ENCODE measurements at regions not wholly inside any gene's neighbourhood (a gene's known extent, or its start where the extent isn't known, plus 50 kb on each side); places are given as distances from the start of the nearest gene placed in this dataset.
"Not testable (repeated sequence)": the region's sequence is repeated elsewhere in the genome, so short reads cannot be mapped to it uniquely, and the experiment has no call there.

DNA sequence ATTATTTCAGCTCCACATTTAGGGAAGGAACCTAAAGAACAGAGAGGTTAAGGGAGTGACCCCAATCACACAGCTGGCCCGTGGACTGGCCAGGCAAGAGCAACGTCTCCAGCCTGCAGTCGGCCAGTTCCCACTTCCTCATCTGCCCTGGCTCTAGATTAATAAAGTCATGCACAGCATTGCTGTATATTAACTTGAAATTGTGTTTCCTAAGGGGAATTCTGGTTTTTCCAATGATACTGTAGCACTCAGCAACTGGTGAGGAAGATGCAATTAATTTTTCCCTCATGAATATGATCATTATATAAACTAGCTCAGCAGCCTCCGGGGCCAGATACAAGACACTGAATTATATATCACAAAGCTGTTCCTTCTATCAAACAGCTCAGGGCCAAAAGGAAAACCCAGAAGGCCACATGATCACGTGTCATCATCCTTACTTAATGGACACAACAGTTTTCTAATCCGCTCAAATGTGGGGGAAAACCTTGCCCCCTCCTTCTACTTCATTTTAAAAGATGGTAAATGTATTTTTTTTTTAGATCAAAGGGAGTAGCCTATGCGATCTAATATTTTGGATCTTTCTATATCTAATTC, 295.3 kb upstream of the PRKCQ start:
- no peak for DNase-seq (ENCODE audit: low read depth)

DNA sequence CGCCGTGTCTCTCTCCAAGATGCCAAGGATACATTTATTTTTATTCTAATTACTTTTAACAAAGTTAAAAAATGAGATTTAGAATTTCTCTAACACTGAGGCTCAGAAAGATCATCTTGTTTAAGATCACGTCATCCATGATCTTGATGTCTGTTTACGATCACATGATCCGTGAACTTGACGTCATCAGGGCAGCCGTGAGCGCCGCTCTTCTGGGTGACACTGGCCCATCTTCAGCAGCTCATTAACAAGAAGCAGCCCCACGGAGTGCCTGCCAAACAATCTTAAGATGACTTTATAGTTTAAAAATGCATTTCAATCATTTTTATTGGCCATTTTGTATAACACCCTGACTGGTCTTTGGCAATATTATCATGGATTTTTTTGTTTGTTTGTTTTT, 291.1 kb upstream of the PRKCQ start:
- DNase-seq (ENCODE audit: low read depth), result no peak

DNA sequence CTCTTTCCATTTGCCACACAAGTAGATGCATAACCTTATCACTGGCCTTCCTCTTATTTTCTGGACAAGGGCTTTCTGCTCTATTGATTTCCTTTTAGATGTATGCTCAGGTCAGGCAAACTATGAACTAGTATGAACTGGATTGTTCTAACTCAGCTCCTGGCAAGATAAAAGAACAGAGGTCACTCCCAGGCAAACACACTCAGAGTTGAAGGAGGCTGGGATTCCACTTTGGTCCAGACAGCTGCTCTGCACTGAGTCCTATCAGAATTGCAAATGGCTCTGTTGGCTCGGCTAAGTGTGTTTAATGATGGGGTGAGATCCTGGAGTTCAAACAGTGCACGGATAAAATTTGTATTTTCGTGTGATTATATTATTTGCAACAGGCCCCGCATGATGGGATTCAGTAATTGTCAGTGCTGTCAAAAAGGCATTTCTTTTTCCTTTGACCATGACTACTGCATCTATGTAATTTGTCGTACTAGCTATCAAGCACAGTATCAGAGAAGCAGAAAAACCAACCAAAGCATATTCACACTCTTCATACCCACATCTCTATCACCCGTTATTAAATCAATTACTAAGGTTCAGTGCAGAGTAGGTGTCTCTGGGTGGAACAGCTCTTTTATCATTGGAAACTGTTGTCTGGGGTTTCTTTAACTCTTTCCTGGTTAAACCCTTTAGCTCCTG, 288.1 kb upstream of the PRKCQ start:
- no peak for DNase-seq (ENCODE audit: low read depth)

DNA sequence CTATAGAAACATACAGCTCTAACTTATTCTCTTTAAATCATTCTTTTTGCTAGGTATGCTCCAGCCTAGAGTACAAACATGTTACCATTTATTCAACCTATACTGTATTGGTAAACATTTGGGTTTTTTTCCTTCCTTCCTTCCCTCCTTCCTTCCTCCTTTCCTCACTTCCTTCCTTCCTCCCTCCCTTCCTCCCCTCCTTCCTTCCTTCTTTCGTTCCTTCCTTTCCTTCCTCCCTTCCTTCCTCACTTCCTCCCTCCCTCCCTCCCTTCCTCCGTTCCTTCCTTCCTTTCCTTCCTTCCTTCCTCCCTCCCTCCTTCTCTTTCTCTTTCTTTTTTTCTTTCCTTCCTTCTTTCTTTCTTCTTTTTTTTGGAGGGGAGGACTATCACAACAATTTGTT, 286.7 kb upstream of the PRKCQ start:
- DNase-seq (ENCODE audit: low read depth), result no peak

DNA sequence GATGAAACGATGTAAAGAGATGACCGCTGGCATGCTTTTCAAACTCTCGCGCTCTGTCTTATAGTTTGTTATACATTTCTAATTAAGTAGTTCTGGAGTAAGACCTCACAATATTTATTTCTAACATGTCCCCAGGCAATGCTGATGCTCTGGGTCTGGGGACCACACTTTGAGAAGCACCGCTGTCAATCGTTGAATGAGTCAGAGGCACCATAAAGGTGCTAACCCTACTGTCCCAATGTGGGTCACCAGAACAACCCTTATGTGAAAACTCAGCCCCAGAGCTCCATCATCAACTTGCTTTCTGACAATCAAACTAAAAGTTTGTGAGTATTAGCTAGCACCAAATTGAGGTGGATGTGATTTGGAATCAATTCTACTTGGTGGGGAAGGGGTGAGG, 284.1 kb upstream of the PRKCQ start:
- no peak for DNase-seq (ENCODE audit: low read depth)

DNA sequence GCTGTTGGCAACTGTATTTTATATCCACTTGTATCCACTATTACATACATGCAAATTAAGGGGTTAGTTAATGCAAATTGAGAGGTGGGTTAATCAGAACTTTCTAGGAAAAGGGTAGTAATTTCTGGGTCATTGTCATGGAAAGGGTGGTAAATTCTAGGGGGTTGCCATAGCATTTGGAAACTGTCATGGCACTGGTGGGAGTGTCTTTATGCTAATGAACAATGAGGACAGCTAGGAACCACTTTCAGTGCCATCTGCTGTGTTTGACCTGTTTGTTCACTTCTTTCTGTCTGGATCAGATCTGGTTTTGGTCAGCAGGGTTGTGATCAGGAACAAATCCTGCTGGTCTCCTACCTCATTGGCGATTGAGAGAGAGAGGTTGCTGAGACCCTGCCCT, 283.3 kb upstream of the PRKCQ start:
- no peak for DNase-seq (ENCODE audit: low read depth)

DNA sequence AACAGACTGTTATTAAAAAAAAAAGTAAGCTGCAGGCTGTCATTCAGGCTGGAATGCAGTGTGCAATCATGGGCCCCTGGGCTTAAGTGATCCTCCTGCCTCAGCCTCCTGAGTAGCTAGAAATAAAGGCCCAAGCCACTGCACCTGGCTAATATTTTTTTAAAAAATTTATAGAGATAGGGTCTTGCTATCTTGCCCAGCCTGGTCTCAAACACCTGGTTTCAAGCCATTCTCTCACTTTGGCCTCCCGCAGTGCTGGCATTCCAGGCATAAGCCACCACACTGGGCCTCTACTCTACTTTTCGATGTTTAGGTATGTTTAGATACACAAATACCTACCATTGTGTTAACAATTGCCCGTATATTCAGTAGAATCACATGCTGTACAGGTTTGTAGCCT, 270.4 kb upstream of the PRKCQ start:
- DNase-seq (ENCODE audit: low read depth), result no peak

DNA sequence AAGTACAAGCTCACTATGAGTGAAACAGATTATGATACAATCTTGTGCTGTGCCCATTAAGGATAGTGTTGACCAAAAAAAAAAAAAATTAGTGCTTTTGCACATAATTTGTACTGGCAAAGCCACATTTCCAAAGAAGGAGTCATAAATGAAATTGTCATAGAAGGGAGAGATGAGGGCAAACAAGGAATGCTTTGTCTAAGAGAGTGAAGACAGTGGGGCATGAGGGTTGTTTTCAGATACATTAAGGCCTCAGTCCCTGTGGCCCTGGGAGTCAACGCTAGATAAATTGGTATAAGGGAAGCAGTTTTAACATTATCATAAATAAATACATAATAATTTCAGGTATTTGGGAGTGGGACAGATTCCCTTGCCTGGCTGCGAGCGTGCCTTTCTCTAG, 267.5 kb upstream of the PRKCQ start:
- no peak for DNase-seq (ENCODE audit: low read depth)

DNA sequence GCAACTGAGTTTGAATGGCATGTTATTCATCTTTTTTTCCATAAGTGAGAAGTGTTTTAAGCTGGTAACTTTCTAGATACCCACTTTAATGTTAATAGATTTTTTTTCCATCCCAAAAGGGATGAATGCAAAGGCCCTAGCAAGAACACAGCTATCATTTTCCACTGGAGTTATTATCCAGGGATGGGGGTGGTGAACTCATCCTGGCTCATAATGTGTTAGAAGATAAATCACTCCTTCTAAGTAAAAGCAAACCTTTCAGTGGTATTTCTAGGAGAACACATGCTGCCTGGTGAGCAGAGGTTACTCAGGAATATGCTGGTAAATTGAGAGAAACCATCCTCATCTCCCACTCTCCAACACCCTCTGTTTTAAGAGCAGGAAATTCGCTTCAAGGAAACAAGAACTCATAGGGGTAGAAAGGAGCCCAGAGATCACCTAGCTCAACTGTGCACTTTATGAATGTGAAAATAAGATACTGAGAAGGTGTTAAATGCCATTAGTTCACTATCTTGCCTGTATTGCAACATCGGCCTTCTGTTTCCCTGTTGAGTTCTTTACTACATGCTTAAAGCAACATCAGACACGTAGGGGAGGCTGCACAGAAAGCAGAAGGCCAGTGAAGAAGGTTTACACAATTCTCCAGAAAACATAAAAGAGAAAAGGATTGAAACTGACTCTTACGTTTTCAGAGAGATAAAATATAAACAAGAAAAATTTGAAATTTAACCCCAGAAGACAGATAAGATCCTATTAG, 264.0 kb upstream of the PRKCQ start:
- DNase-seq (ENCODE audit: low read depth), result no peak

DNA sequence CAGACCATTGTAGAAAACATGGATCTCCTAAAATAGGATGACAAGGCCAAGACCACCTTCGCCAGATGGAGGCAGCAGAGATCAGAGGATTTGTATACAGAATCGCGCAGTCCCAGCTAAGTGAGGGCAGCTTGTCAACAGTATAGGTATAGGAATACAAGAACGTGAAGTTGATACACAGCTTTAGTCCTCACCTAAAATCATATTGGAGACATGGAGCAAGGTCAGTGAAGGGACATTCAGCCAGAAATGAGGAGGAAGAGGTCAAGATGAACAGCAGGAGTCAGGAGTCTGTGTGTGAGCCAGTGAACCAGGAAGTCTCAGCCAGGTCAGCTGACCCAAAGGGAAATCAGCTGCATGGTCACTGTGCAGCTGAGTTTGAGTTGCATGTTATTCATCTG, 263.4 kb upstream of the PRKCQ start:
- DNase-seq (ENCODE audit: low read depth), result no peak

DNA sequence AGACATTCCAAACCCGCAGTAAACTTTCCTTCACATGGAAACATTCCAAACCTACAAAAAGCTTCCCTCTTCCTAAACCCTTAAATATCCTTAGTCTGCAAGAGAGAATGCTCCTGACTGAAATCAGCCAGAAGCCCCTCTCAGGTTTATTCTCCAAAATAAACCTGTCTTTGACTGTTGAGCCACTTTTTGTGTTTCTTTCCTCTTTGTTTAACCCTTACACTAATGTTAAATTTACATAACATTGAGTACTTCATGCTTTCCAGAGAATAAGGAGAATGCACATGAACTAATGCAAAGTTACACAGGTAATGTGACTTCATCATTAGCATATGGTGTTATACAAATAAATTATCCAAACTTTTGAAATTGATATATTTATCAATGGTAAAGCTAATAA, 262.6 kb upstream of the PRKCQ start:
- DNase-seq (ENCODE audit: low read depth), result no peak

DNA sequence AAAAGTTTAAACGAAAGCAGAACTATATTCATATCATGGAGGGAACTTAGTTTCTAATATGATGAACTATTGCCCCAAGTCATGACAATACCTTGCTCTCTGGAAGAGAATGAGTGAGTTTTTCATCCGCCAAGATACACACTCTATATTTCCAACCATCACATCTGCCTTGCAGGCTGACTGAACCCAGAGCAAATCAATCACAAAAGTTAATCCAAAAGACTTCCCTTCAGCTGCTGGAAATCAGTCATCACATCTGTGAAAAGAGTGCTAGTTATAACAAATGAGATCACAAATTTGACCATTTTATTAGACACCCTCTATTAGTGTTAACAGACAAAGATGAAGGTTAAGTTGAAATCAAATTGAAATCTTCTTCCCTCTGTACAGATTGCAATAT, 261.7 kb upstream of the PRKCQ start:
- DNase-seq (ENCODE audit: low read depth), result no peak

DNA sequence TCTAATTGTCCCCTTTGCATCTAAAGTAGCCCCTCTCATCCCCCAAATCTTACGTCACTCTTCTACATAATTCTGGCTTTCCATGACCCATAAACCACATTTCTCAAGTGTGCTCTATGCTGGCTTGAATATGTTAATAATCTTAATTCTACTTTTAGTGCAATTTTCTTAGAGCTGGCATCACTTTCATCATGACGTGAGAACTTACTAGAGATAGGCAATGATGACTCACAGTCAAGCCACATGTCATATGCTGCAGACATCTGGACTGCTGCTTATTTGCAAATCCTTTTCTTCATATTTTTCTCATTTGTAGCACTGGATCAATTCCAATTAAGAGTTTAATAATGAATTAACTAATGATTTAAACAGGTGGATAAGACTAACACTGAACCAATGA, 260.7 kb upstream of the PRKCQ start:
- no peak for DNase-seq (ENCODE audit: low read depth)

DNA sequence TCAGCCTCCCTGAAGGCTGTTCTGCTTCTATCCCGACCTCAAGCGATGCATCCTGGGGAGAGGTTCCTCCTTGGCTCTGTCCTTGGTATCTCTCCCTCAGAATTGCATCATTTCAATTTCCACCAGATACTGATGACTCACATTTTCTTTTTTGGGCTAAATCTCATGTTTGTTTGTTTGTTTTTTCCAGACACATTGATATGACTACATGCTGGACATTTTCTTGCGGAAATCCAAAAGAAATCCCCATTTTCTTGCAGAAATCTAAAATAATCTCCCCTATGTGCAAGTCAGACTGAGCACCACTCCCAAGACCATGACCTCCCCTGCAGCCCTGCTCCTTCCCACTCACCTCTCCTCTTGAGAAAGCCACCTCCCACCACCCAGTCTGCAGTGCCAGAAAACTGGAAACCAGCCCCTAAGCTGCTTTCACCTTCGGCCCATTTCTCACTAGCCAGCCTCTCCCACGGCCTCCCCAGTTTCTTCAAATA, 260.2 kb upstream of the PRKCQ start:
- DNase-seq (ENCODE audit: low read depth), result no peak

DNA sequence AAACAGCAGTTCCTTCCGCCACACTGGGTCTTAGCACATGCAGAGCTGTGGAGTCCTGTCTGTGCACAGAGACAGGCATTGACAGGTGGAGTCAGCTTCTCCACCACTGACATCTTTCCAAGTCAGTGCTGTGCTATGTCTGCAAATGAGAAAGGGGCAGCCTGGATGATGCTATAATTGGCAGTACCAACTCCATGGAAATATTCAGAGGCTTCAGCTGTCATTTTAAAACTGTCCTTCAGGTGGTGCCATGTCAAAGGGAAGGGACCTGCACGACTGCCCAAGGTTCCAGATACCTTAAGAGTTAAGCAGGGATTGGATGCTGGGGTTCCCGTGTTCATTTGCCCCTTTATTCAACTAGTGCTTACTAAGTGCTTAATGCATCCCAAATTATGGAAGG, 258.0 kb upstream of the PRKCQ start:
- no peak for DNase-seq (ENCODE audit: low read depth)

DNA sequence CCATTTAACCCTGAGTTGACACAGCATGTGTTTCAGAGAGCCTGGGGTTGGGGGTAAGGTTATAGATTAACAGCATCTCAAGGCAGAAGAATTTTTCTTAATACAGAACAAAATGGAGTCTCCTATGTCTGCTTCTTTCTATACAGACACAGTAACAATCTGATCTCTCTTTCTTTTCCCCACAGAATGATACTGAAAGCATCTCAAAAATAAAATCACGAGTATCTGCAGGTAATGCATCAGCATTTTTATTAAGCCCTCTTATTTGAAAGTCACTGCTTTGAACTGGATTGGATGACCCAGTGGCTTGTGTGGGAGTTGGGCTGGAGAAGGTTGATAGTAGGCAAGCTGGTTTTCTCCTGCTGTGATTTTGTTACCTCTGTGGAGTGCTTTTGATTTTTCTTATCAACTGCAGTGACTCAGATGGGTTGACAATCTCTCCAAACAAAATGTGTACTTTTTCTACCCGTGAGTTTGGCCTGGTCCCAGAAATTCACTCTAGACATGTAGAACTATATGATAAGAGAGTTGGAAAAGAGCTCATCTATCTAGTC, 253.5 kb upstream of the PRKCQ start:
- no peak for DNase-seq (ENCODE audit: low read depth)

DNA sequence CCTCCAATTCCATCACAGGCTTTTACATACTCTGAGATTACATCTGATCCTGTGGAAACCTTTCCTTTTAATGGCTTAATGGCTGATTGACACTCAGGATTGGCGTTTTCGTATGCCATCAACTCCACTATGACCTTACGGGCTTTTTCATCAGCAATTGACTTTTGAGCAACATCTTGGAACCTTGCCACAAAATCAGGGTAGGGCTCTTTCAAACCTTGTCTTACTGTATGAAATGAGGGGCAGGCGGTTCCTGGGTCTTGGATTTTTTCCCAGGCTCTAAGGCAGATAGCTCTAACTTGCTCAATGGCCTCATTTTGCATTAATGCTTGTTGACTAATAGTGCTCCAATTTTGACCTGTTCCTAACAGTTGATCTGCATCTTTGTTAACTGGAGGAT, 250.9 kb upstream of the PRKCQ start:
- not testable (repeated sequence) for DNase-seq (ENCODE audit: low read depth)

DNA sequence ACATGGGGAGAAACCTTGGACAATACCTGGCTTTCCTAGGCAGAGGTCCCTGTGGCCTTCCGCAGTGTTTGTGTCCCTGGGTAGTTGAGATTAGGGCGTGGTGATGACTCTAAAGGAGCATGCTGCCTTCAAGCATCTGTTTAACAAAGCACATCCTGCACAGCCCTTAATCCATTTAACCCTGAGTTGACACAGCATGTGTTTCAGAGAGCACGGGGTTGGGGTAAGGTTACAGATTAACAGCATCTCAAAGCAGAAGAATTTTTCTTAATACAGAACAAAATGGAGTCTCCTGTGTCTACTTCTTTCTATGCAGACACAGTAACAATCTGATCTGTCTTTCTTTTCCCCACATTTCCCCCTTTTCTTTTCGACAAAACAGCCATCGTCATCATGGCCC, 244.7 kb upstream of the PRKCQ start:
- DNase-seq (ENCODE audit: low read depth), result not testable (repeated sequence)

DNA sequence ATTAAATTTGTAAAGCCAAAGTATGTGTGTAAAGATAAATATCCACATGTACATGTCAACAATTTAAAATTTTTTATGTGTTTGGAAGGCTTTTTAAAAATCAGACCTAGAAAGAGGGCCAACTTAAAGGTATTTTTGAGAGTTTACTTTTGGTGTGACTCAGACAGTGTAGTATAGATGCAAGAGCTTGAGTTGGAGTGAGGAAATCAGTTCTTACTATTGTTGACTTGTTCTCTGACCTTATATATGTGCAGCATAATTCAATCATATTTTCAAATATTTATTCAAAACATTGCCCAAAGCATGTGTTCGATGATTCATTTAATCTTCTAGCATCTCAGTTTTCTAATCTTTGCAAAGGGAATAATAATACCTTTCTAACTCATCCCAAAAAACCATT, 243.7 kb upstream of the PRKCQ start:
- DNase-seq (ENCODE audit: low read depth), result no peak

DNA sequence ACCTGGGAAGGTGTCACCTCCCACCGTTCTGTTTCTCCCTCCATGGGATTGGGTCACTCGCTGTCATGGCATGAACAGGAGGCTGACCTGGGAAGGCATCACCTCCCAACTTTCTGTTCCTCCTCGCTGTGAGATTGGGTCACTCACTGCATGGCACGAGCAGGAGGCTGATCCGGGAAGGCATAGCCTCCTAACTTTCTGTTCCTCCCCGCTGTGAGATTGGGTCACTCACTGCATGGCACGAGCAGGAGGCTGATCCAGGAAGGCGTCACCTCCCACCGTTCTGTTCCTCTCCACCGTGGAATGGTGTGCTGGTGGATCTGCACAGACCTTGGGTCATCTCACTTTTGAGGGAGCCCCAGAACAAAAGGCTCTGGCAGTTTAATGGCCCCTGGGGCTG, 239.2 kb upstream of the PRKCQ start:
- no peak for DNase-seq (ENCODE audit: low read depth)

DNA sequence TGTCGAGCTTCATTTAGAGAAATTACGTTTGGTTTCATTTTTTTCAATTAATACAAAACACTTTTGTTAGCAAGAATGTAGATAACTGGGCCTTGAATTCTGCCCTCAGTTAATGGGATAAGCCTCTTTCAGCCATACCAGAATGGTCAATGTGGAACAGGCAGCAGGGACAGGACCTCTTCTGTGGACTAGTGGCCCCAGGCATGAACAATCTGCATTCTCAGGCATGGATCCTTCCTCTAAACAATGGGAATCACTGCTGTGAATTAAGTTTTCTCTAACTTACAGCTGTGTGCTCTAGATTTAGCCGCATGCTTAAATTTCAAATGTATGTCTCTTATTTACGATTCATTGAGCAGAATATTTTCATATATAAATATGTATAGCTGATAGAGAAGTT, 237.7 kb upstream of the PRKCQ start:
- no peak for DNase-seq (ENCODE audit: low read depth)

DNA sequence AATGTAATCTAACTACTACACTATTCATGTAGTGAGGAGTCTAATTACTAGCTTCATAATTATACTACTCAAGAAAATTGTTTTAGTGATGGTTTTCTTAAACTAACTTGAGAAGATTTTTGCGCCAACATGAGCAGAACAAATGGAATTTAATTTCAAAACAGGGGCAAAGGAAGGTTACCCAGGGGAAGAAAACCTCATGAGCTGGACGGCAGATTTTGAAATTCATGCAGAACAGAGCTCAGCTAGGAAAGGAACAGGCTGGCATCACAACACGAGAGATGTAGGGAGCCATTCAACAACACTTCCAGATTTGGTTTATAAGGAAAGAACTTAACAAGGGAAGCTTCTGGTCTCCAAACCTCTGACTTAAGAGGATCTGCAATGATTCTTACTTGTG, 235.3 kb upstream of the PRKCQ start:
- DNase-seq (ENCODE audit: low read depth), result no peak

DNA sequence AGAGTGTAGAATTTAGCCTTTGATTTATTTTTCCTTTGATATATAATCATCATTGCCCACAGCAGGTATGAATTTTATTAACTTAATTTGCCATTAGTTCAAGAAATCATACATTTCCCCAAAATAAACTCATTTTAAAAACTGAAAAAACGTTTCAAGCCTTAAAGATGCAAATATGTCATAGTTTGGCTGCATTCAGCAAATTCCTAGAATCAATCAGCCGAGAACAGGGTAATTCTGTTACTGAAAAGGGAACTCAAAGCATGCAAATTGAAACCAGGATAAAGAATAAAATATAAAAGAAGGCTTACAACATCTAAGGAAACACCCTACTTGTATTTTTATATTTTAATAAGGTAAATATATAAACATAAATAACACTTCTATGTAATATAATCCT, 233.8 kb upstream of the PRKCQ start:
- DNase-seq (ENCODE audit: low read depth), result no peak

Measured in stimulated activated CD8-positive, alpha-beta memory T cell treated with anti-CD3 and anti-CD28 coated beads, Interleukin-4, amount 100 ng/mL, for 24 hours (primary cell).